HepG2 (cell line): ENCODE measurements at regions not wholly inside any gene's neighbourhood (a gene's known extent, or its start where the extent isn't known, plus 50 kb on each side); places are given as distances from the start of the nearest gene placed in this dataset.

Experiments used
- ATAC-seq: fragments of 200-7000 bp; cut with Tn5 transposase; 3 replicates; pipeline ENCODE4 v1.9.1; 2020; ENCODE audit warnings: mild to moderate bottlenecking, moderate library complexity
- BruUV-seq: library from RNA; stranded (reverse); fragments of 400-500 nt; replicated peaks from 2 replicates; lab custom pipeline; 2021; lab: Mats Ljungman, UMichigan
- CTCF ChIA-PET: fragments of 300-600 bp; formaldehyde crosslinking; extraction: SDS; loops from one replicate; lab custom pipeline; 2021; ENCODE audit warnings: low total read pairs, inconsistent platforms, low intra/inter-chr PET ratio; lab: Yijun Ruan, JAX
- POLR2A ChIA-PET: fragments of 350-600 bp; sonication (Branson Sonifier 250); formaldehyde crosslinking; loops from one replicate; lab custom pipeline; 2020; ENCODE audit warnings: antibody characterized with exemption, inconsistent platforms; lab: Yijun Ruan, JAX
- DNase-seq: peaks from one replicate; pipeline ENCODE4 v3.0.0-alpha.2; 2015; ENCODE audit warnings: low spot score
- FAIRE-seq: peaks from 3 replicates; lab custom pipeline; 2011; peaks lifted over from hg19 to GRCh38; lab: Jason Lieb, UNC
- H2AFZ ChIP-seq: one replicate; pipeline ENCODE4 v1.6.1; 2011; ENCODE audit warnings: low read length, inconsistent platforms
- H3K27ac ChIP-seq: fragments of 300-600 bp; 3 replicates; pipeline ENCODE4 v1.8.0; 2011; ENCODE audit warnings: mixed run types, mild to moderate bottlenecking, mixed read lengths, low read length, inconsistent platforms; ENCODE audit not compliant: insufficient read depth; ENCODE audit errors: extremely low read length
- H3K27me3 ChIP-seq, 2 experiments: fragments of 200-600 bp in 1 of 2; 2 replicates in 1 of 2; 3 replicates in 1 of 2; pipeline versions ENCODE4 v1.6.0 to v1.8.0; 2011; ENCODE audit warnings: low read length in 2 of 2, mild to moderate bottlenecking in 2 of 2, moderate library complexity in 2 of 2, inconsistent platforms in 1 of 2; ENCODE audit not compliant: insufficient read depth in 2 of 2, control insufficient read depth in 1 of 2
- H3K36me3 ChIP-seq, 2 experiments: fragments of 200-600 bp in 1 of 2; replicated peaks in 1 of 2; 2 replicates in 1 of 2; 3 replicates in 1 of 2; pipeline versions ENCODE4 v1.5.1 to v1.8.0; 2011; ENCODE audit warnings: low read length in 2 of 2, inconsistent platforms in 1 of 2; ENCODE audit not compliant: insufficient read depth in 2 of 2, control insufficient read depth in 1 of 2
- H3K4me1 ChIP-seq: 2 replicates; pipeline ENCODE4 v1.5.1; 2012; ENCODE audit warnings: low read length, inconsistent platforms; ENCODE audit not compliant: insufficient read depth
- H3K4me2 ChIP-seq: 2 replicates; pipeline ENCODE4 v1.6.0; 2011; ENCODE audit warnings: low read depth, low read length, inconsistent platforms
- H3K4me3 ChIP-seq, 3 experiments: fragments of 200-600 bp in 1 of 3; sonication (generic), shearing (Covaris generic) in 1 of 3; replicated peaks in 1 of 3; 2 replicates each; pipeline ENCODE4 v1.5.1; 2011 to 2016; ENCODE audit warnings: low read length in 3 of 3, inconsistent platforms in 2 of 3, low read depth in 2 of 3, mild to moderate bottlenecking in 2 of 3, control low read depth in 1 of 3, mixed read lengths in 1 of 3; ENCODE audit not compliant: insufficient read depth in 1 of 3
- H3K79me2 ChIP-seq: one replicate; pipeline ENCODE4 v1.6.1; 2011; ENCODE audit warnings: low read length, inconsistent platforms; ENCODE audit not compliant: insufficient read depth
- H3K9ac ChIP-seq: 2 replicates; pipeline ENCODE4 v1.6.0; 2011; ENCODE audit warnings: mild to moderate bottlenecking, low read depth, low read length, inconsistent platforms; ENCODE audit not compliant: insufficient read depth
- H3K9me3 ChIP-seq: 2 replicates; pipeline ENCODE4 v1.5.1; 2012; ENCODE audit warnings: mild to moderate bottlenecking, low read length
- H4K20me1 ChIP-seq: 2 replicates; pipeline ENCODE4 v1.6.0; 2011; ENCODE audit warnings: inconsistent platforms, mild to moderate bottlenecking, low read length, moderate library complexity; ENCODE audit not compliant: insufficient read depth
- FOXA1 ChIP-seq, 2 experiments: fragments of 450-650 bp in 1 of 2; sonication (generic) in 1 of 2; formaldehyde crosslinking in 1 of 2; IDR thresholded peaks; 2 replicates each; pipeline versions ENCODE4 v1.4.0 to v1.6.1; 2016 to 2020; ENCODE audit warnings: missing genetic modification reagents in 1 of 2
- HMG20B ChIP-seq: conservative IDR thresholded peaks from 2 replicates; pipeline ENCODE4 v1.6.1; 2016; ENCODE audit warnings: missing genetic modification reagents, missing compliant biosample characterization
- MAFF ChIP-seq: IDR thresholded peaks from 2 replicates; pipeline ENCODE4 v1.6.1; 2011; ENCODE audit warnings: low read depth, low read length, improper control_type of control experiment
- MIER3 ChIP-seq: IDR thresholded peaks from 2 replicates; pipeline ENCODE4 v1.6.1; 2016; ENCODE audit warnings: missing compliant biosample characterization, borderline replicate concordance
- NAIF1 ChIP-seq: sonication (generic); formaldehyde crosslinking; IDR thresholded peaks from 2 replicates; pipeline ENCODE4 v1.5.0; 2020; ENCODE audit warnings: mild to moderate bottlenecking, missing genetic modification reagents, borderline replicate concordance
- TOE1 ChIP-seq: sonication (generic); formaldehyde crosslinking; IDR thresholded peaks from 2 replicates; pipeline ENCODE4 v1.4.0; 2020; ENCODE audit warnings: mild to moderate bottlenecking, missing genetic modification reagents
- ZFP36 ChIP-seq: fragments of 150-350 bp; IDR thresholded peaks from 2 replicates; pipeline ENCODE4 v1.6.1; 2018; ENCODE audit warnings: borderline replicate concordance, low read length, low read depth; ENCODE audit not compliant: partially characterized antibody
- ZNF124 ChIP-seq: sonication (generic); formaldehyde crosslinking; IDR thresholded peaks from 2 replicates; pipeline ENCODE4 v1.4.0; 2020; ENCODE audit warnings: missing genetic modification reagents
- ZNF598 ChIP-seq: sonication (generic); formaldehyde crosslinking; IDR thresholded peaks from 2 replicates; pipeline ENCODE4 v1.5.1; 2020; ENCODE audit warnings: mild to moderate bottlenecking, missing genetic modification reagents, borderline replicate concordance
- ZNF674 ChIP-seq: sonication (generic); formaldehyde crosslinking; IDR thresholded peaks from 2 replicates; pipeline ENCODE4 v1.5.0; 2020; ENCODE audit warnings: low read depth, mild to moderate bottlenecking, missing genetic modification reagents
- ZNF687 ChIP-seq: sonication (generic); formaldehyde crosslinking; IDR thresholded peaks from 2 replicates; pipeline ENCODE4 v1.5.1; 2020; ENCODE audit warnings: mild to moderate bottlenecking, missing genetic modification reagents, moderate library complexity
- ZNF776 ChIP-seq: sonication (generic); formaldehyde crosslinking; IDR thresholded peaks from 2 replicates; pipeline ENCODE4 v1.4.0; 2020; ENCODE audit warnings: mild to moderate bottlenecking, missing genetic modification reagents
- WGBS: methylation state at CpG from one replicate; pipeline ENCODE4 v1.1.6; 2017; ENCODE audit warnings: low lambda C conversion rate; 5-methylcytosine and 5-hydroxymethylcytosine counted together
- in situ Hi-C: cut with HindIII; loops from 2 replicates; pipeline ENCODE4 v1.10.0; 2017; ENCODE audit warnings: low pct_unique_long_range_greater_than_20kb; ENCODE audit not compliant: extremely low pct_ligation_motif_present
- intact Hi-C: fragments of 100-400 bp; cut with micrococcal nuclease; formaldehyde crosslinking; loops from one replicate; pipeline ENCODE4 v1.10.0; 2022; ENCODE audit not compliant: unreplicated experiment
- TF ChIP-seq, protein P1 (sequence below): IDR thresholded peaks from 2 replicates; pipeline ENCODE4 v1.6.1; 2012; ENCODE audit warnings: low read depth, low read length, improper control_type of control experiment

- Histone ChIP-seq H3K79me2 (no peaks in the 10 kb centered on the region), H3K36me3 (no peaks in the 10 kb centered on the region), H4K20me1 (no peaks in the 10 kb centered on the region), H3K9me3 (peaks cover 6% of the 10 kb centered on the region; the same call in 1 of the 2 replicates), H3K4me3 (no peak overlapping the region), H2AFZ (no peak overlapping the region), H3K9ac (no peak overlapping the region), H3K27me3 (peaks cover 9 to 45% of the 10 kb centered on the region in 2 experiments; a peak in 4 of 5 replicates), H3K4me2 (no peak overlapping the region), H3K4me1 (no peaks in the 10 kb centered on the region), H3K27ac (no peak overlapping the region)
- no peak for DNase-seq
- no peak for FAIRE-seq
- BruUV-seq, result no TSS peak
- TF ChIP-seq MIER3 (CRISPR knock-in tag) (no peak), NAIF1 (CRISPR knock-in tag) (no peak), ZNF776 (CRISPR knock-in tag) (no peak), ZFP36 (no peak), ZNF124 (no peak), HMG20B (CRISPR knock-in tag) (no peak), FOXA1 (IDR thresholded peaks at IDR 0.05) (no peak), FOXA1 (CRISPR knock-in tag; IDR thresholded peaks at IDR 0.05) (no peak), ZNF598 (CRISPR knock-in tag) (no peak), MAFF (no peak), ZNF687 (CRISPR knock-in tag) (no peak), ZNF674 (CRISPR knock-in tag) (no peak), TOE1 (CRISPR knock-in tag) (no peak)
- TF ChIP-seq, protein P1, sequence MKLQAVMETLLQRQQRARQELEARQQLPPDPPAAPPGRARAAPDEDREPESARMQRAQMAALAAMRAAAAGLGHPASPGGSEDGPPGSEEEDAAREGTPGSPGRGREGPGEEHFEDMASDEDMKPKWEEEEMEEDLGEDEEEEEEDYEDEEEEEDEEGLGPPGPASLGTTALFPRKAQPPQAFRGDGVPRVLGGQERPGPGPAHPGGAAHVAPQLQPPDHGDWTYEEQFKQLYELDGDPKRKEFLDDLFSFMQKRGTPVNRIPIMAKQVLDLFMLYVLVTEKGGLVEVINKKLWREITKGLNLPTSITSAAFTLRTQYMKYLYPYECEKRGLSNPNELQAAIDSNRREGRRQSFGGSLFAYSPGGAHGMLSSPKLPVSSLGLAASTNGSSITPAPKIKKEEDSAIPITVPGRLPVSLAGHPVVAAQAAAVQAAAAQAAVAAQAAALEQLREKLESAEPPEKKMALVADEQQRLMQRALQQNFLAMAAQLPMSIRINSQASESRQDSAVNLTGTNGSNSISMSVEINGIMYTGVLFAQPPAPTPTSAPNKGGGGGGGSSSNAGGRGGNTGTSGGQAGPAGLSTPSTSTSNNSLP, result no peak
- WGBS, result 47% methylated on average over 12 of the region's 23 CpGs
- in situ Hi-C loops, result no loop called here
- POLR2A ChIA-PET, result no interaction called here
- intact Hi-C loops, result no loop called here
- CTCF ChIA-PET, result no interaction called here
- ATAC-seq, result no peak
Measured at GRCh38 chr6:170029416-170030283, 261.2 kb downstream of the DLL1 start.
